Tibial nerve (tissue), 4 donors: ENCODE measurements at regions not wholly inside any gene's neighbourhood (a gene's known extent, or its start where the extent isn't known, plus 50 kb on each side); places are given as distances from the start of the nearest gene placed in this dataset.

Experiments used
- CTCF ChIP-seq, 5 experiments: fragments of 200-600 bp in 3 of 5; fragments of 450-650 bp in 2 of 5; sonication (generic) in 3 of 5; IDR thresholded peaks; one replicate each; pipeline ENCODE4 v1.5.1; 2016 to 2019; ENCODE audit warnings: antibody characterized with exemption in 5 of 5, mild to moderate bottlenecking in 3 of 5, moderate library complexity in 2 of 5
- EP300 ChIP-seq, 2 donors: sonication (generic); formaldehyde crosslinking; IDR thresholded peaks; one replicate each; pipeline ENCODE4 v1.6.1; 2017; ENCODE audit warnings: antibody characterized with exemption in 2 of 2, mild to moderate bottlenecking in 1 of 2
- POLR2A ChIP-seq, 2 donors: fragments of 450-650 bp; IDR thresholded peaks; one replicate each; pipeline ENCODE4 v1.6.1; 2017; ENCODE audit warnings: antibody characterized with exemption in 2 of 2, mild to moderate bottlenecking in 2 of 2, moderate library complexity in 2 of 2

- TF ChIP-seq POLR2A (IDR thresholded peaks at IDR 0.05) (no peak), CTCF (IDR thresholded peaks at IDR 0.05) (no peak), EP300 (IDR thresholded peaks at IDR 0.05) (no peak)
These were observed 98.0 kb upstream of the SLC24A3 start for GRCh38 chr20:19114410-19114809.
